ENCODE measurements at regions not wholly inside any gene's neighbourhood (a gene's known extent, or its start where the extent isn't known, plus 50 kb on each side); places are given as distances from the start of the nearest gene placed in this dataset.

DNA sequence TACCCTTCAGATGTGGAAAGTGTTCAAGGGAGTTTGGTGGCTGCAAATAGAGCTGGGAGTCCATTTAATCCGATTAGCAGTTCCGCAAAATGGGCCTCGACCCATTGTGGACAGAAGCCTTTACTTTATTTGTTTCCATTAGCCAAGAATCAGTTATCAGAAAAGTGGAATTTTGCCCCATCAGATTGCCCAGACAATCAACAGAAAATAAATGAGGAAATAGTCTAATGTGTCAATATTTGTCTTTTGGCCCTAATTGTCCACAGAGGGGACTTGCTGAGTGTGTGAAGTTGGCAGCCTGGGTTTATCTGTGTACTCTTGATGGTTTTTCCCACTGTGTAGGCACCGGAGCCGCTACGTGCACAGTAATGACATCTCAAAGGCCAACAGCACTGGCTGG, 134.3 kb downstream of the LINC00237 start:
- ChIA-PET CTCF (no interaction called here), POLR2A (no interaction called here)
- H3K27ac ChIP-seq, result no peak overlapping the region
- H3K4me3 ChIP-seq, result no peak overlapping the region
- FAIRE-seq (no peak), ATAC-seq (no peak), DNase-seq (ENCODE audit: low read depth in 1 of 2, low spot score in 1 of 2) (no peak)
- 35% methylated on average over 6 of the region's 6 CpGs for WGBS (ENCODE audit: missing lambda C conversion rate)
- no peaks in the 10 kb centered on the region for H3K9me3 ChIP-seq
- H3K4me1 ChIP-seq, result no peaks in the 10 kb centered on the region
- TF ChIP-seq, protein P1, sequence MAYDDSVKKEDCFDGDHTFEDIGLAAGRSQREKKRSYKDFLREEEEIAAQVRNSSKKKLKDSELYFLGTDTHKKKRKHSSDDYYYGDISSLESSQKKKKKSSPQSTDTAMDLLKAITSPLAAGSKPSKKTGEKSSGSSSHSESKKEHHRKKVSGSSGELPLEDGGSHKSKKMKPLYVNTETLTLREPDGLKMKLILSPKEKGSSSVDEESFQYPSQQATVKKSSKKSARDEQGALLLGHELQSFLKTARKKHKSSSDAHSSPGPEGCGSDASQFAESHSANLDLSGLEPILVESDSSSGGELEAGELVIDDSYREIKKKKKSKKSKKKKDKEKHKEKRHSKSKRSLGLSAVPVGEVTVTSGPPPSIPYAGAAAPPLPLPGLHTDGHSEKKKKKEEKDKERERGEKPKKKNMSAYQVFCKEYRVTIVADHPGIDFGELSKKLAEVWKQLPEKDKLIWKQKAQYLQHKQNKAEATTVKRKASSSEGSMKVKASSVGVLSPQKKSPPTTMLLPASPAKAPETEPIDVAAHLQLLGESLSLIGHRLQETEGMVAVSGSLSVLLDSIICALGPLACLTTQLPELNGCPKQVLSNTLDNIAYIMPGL (CRISPR knock-in tag; IDR thresholded peaks at IDR 0.05; ENCODE audit: borderline replicate concordance), result no peak
- TF ChIP-seq, protein P2, sequence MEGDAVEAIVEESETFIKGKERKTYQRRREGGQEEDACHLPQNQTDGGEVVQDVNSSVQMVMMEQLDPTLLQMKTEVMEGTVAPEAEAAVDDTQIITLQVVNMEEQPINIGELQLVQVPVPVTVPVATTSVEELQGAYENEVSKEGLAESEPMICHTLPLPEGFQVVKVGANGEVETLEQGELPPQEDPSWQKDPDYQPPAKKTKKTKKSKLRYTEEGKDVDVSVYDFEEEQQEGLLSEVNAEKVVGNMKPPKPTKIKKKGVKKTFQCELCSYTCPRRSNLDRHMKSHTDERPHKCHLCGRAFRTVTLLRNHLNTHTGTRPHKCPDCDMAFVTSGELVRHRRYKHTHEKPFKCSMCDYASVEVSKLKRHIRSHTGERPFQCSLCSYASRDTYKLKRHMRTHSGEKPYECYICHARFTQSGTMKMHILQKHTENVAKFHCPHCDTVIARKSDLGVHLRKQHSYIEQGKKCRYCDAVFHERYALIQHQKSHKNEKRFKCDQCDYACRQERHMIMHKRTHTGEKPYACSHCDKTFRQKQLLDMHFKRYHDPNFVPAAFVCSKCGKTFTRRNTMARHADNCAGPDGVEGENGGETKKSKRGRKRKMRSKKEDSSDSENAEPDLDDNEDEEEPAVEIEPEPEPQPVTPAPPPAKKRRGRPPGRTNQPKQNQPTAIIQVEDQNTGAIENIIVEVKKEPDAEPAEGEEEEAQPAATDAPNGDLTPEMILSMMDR (IDR thresholded peaks at IDR 0.05), result no peak
- no peak for TF ChIP-seq NR3C1 (IDR thresholded peaks at IDR 0.05)
- TF ChIP-seq PHF8 (IDR thresholded peaks at IDR 0.05; ENCODE audit: borderline replicate concordance, low read depth), result no peak
- no peak for TF ChIP-seq CHD4 (IDR thresholded peaks at IDR 0.05; ENCODE audit: borderline replicate concordance)
- TF ChIP-seq HDAC2 (IDR thresholded peaks at IDR 0.05), result no peak
- no peak for TF ChIP-seq HOXA7 (CRISPR knock-in tag; IDR thresholded peaks at IDR 0.05)
- no peak for TF ChIP-seq CBX2 (IDR thresholded peaks at IDR 0.05; ENCODE audit: borderline replicate concordance, low read depth)
- TF ChIP-seq, protein P3, sequence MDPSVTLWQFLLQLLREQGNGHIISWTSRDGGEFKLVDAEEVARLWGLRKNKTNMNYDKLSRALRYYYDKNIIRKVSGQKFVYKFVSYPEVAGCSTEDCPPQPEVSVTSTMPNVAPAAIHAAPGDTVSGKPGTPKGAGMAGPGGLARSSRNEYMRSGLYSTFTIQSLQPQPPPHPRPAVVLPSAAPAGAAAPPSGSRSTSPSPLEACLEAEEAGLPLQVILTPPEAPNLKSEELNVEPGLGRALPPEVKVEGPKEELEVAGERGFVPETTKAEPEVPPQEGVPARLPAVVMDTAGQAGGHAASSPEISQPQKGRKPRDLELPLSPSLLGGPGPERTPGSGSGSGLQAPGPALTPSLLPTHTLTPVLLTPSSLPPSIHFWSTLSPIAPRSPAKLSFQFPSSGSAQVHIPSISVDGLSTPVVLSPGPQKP (IDR thresholded peaks at IDR 0.05; ENCODE audit: low read depth, low read length), result no peak
- no peak overlapping the region for H3K4me2 ChIP-seq

DNA sequence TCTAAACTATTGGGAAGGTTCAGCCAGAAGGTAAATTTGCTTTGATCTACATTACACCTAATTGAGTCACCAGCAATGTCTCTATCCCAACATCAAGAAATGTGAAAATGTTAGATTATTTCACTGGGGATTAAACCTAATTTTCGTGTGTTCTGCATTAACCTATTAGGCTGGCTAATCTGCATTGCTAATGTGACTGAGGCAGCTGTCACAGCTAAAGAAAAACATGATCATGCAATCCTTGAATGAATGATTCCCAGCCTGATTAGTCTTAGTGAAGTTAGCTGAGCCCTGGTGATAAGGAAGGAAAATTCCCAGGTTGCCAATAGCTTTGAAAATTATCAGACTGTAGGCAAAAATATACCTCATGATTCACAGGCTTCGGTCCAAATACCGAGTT, 135.3 kb downstream of the LINC00237 start:
- WGBS (ENCODE audit: missing lambda C conversion rate), result 2% methylated on average over 3 of the region's 3 CpGs
- POLR2A ChIA-PET, result no interaction called here
- H3K4me2 ChIP-seq, result no peak overlapping the region
- CTCF ChIA-PET, result interaction anchor here (1.0 kb wide), 1 partner anchor 13 kb away, joined by 3 read pairs; no protein-coding TSS in a partner anchor
- H3K9me3 ChIP-seq, result no peaks in the 10 kb centered on the region
- H3K27ac ChIP-seq, result no peak overlapping the region
- FAIRE-seq, result no peak
- ATAC-seq, result no peak
- TF ChIP-seq TFCP2L1 (CRISPR knock-in tag; IDR thresholded peaks at IDR 0.05) (no peak), NR3C1 (IDR thresholded peaks at IDR 0.05) (no peak), SMC3 (IDR thresholded peaks at IDR 0.05) (no peak), HDAC2 (IDR thresholded peaks at IDR 0.05) (no peak), FOXS1 (CRISPR knock-in tag; IDR thresholded peaks at IDR 0.05) (no peak), BHLHE40 (IDR thresholded peaks at IDR 0.05; ENCODE audit: low read depth, low read length) (no peak), KDM5A (IDR thresholded peaks at IDR 0.05) (no peak), NFE2L2 (conservative IDR thresholded peaks at IDR 0.05; ENCODE audit: low read length) (no peak)
- TF ChIP-seq, protein P2 (IDR thresholded peaks at IDR 0.05), result no peak
- TF ChIP-seq, protein P4, sequence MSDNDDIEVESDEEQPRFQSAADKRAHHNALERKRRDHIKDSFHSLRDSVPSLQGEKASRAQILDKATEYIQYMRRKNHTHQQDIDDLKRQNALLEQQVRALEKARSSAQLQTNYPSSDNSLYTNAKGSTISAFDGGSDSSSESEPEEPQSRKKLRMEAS (IDR thresholded peaks at IDR 0.05), result no peak
- TF ChIP-seq, protein P5, sequence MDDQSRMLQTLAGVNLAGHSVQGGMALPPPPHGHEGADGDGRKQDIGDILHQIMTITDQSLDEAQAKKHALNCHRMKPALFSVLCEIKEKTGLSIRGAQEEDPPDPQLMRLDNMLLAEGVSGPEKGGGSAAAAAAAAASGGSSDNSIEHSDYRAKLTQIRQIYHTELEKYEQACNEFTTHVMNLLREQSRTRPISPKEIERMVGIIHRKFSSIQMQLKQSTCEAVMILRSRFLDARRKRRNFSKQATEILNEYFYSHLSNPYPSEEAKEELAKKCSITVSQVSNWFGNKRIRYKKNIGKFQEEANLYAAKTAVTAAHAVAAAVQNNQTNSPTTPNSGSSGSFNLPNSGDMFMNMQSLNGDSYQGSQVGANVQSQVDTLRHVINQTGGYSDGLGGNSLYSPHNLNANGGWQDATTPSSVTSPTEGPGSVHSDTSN (IDR thresholded peaks at IDR 0.05), result no peak
- DNase-seq (ENCODE audit: low read depth in 1 of 2, low spot score in 1 of 2), result no peak
- H3K4me1 ChIP-seq, result no peaks in the 10 kb centered on the region
- H3K4me3 ChIP-seq, result no peak overlapping the region
